Colonic mucosa (tissue), 4 donors: ENCODE measurements at regions not wholly inside any gene's neighbourhood (a gene's known extent, or its start where the extent isn't known, plus 50 kb on each side); places are given as distances from the start of the nearest gene placed in this dataset.

ENCODE experiments used
- DNase-seq: peaks from one replicate; pipeline ENCODE4 v3.0.0-alpha.2; 2020
- H3K27ac ChIP-seq: fragments of 200-600 bp; one replicate; pipeline ENCODE4 v1.8.0; 2021
- H3K27me3 ChIP-seq: fragments of 200-600 bp; one replicate; pipeline ENCODE4 v1.8.0; 2021
- H3K36me3 ChIP-seq: fragments of 200-600 bp; one replicate; pipeline ENCODE4 v1.8.0; 2021
- H3K4me1 ChIP-seq: fragments of 200-600 bp; one replicate; pipeline ENCODE4 v1.8.0; 2021; ENCODE audit warnings: mild to moderate bottlenecking
- H3K4me3 ChIP-seq: fragments of 200-600 bp; one replicate; pipeline ENCODE4 v1.8.0; 2021
- H3K9ac ChIP-seq, 2 donors: one replicate each; pipeline ENCODE4 v1.7.0; 2013; ENCODE audit warnings: control low read depth in 2 of 2, low read depth in 2 of 2, low read length in 2 of 2
- H3K9me3 ChIP-seq: fragments of 200-600 bp; one replicate; pipeline ENCODE4 v1.8.0; 2021
- intact Hi-C: fragments of 100-400 bp; cut with DNase I; formaldehyde crosslinking; loops from one replicate; pipeline ENCODE4 v1.14.1; 2022
- TF ChIP-seq, protein P1 (sequence below): fragments of 200-600 bp; IDR thresholded peaks from one replicate; pipeline ENCODE4 v1.8.0; 2022; ENCODE audit warnings: antibody characterized with exemption, mild to moderate bottlenecking
- donor health status: healthy.
- donor health status: DM: no; HTN: no; CAD: no.
- donor health status: DM: no; HTN: no; CAD: no.

DNA sequence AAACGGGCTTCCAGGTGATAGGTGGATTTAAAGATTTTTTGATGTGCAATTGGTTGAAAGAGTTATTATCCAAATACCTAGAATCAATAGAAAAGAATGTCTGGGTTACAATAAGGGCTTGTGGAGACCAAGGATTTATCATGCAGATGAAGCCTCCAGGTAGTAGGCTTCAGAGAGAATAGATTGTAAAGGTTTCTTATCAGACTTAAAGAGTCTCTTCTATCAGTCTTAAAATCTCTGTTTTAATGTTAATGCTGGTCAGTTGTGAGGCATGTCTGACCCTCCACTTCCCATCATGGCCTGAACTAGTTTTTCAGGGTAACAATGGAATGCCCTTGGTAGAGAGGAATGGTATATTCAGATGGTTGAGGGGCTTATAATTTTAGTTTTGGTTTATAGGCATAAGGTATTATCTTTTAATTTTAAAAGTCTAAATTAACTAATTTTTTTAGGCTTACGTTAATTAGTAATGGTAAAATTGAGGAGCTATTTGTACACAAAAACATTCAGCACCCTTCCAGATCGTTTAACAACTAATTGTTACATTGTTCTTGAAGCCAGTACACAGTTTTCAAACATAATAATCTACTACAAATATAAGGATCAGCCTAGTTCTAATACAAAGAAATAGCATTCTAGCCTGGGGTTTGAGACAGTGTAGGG lies 704.2 kb upstream of the MBL2 start:
- Histone ChIP-seq H3K27ac (no peak overlapping the region), H3K9ac (no peak overlapping the region), H3K27me3 (no peaks in the 10 kb centered on the region), H3K4me3 (no peak overlapping the region), H3K4me1 (no peaks in the 10 kb centered on the region), H3K9me3 (no peaks in the 10 kb centered on the region), H3K36me3 (no peaks in the 10 kb centered on the region)
- no peak for DNase-seq
- intact Hi-C loops = no loop called here
- TF ChIP-seq, protein P1, sequence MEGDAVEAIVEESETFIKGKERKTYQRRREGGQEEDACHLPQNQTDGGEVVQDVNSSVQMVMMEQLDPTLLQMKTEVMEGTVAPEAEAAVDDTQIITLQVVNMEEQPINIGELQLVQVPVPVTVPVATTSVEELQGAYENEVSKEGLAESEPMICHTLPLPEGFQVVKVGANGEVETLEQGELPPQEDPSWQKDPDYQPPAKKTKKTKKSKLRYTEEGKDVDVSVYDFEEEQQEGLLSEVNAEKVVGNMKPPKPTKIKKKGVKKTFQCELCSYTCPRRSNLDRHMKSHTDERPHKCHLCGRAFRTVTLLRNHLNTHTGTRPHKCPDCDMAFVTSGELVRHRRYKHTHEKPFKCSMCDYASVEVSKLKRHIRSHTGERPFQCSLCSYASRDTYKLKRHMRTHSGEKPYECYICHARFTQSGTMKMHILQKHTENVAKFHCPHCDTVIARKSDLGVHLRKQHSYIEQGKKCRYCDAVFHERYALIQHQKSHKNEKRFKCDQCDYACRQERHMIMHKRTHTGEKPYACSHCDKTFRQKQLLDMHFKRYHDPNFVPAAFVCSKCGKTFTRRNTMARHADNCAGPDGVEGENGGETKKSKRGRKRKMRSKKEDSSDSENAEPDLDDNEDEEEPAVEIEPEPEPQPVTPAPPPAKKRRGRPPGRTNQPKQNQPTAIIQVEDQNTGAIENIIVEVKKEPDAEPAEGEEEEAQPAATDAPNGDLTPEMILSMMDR = no peak

DNA sequence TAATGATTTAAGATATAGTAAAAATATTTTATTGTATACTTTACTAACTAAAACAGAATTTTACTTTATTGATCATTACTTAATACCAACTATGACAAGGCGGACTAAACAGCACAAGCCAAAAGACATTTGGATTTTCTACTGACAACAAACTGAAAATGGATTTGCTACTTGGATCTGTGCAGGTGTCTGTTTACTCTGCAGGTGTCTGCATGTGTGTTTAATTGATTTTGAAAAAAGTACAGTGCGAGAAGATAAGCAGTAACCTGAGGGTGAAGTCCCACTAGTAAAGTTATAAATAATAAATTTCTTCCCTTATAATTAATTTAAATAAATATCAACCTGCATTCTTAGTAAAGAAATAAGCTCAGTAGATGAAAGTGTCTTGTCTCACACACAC lies 696.8 kb upstream of the MBL2 start:
- intact Hi-C loops = no loop called here
- TF ChIP-seq, protein P1 = no peak
- no peak overlapping the region for H3K27ac ChIP-seq
- H3K9me3 ChIP-seq = no peaks in the 10 kb centered on the region
- no peaks in the 10 kb centered on the region for H3K4me1 ChIP-seq
- H3K4me3 ChIP-seq = no peak overlapping the region
- H3K27me3 ChIP-seq = no peaks in the 10 kb centered on the region
- H3K36me3 ChIP-seq = no peaks in the 10 kb centered on the region
- H3K9ac ChIP-seq = no peak overlapping the region
- no peak for DNase-seq

DNA sequence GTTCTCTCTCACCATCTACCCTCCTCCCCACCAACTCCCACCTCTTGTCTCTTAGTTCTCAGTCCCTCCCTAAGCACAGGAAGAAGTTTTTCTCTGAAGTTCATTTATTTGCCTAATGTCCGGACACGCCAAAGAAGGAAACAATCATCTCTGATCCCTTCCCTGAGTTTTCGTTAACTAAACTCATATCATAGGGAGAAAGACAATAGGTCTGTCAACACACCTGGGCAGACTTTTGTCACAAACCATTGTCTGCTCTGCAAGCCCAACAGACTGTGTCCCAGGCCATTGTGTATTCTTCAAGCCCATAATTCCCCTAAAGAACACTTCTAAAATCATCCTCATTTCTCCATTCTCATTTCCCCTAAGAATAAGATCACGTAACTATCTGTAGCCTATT lies 691.0 kb upstream of the MBL2 start:
- no peaks in the 10 kb centered on the region for H3K9me3 ChIP-seq
- no peak overlapping the region for H3K4me3 ChIP-seq
- no peak overlapping the region for H3K9ac ChIP-seq
- TF ChIP-seq, protein P1 = no peak
- H3K36me3 ChIP-seq = no peaks in the 10 kb centered on the region
- H3K4me1 ChIP-seq = no peaks in the 10 kb centered on the region
- H3K27ac ChIP-seq = no peak overlapping the region
- intact Hi-C loops = no loop called here
- H3K27me3 ChIP-seq = no peaks in the 10 kb centered on the region
- DNase-seq = no peak

DNA sequence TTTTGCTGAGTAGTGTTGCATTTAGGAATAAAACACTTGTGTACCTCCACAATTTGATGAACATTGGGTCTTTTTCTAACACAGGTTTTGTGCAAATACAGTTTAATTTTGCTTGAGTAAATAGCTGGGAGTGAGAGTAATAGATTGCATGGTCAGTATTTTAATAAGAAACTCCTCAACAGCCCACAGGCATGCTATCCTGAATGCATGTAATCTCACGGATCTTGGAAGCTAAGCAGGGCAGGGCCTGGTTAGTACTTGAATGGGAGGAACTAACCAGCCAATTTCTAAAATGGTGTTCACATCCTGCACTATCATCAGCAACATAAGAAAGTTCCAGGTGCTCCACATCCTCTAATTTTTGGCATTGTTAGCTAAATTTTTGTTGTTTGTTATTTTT lies 685.4 kb upstream of the MBL2 start:
- H3K36me3 ChIP-seq = no peaks in the 10 kb centered on the region
- no peak overlapping the region for H3K27ac ChIP-seq
- H3K4me1 ChIP-seq = no peaks in the 10 kb centered on the region
- no peaks in the 10 kb centered on the region for H3K27me3 ChIP-seq
- TF ChIP-seq, protein P1 = no peak
- intact Hi-C loops = no loop called here
- no peak overlapping the region for H3K4me3 ChIP-seq
- no peak for DNase-seq
- no peak overlapping the region for H3K9ac ChIP-seq
- H3K9me3 ChIP-seq = no peaks in the 10 kb centered on the region

DNA sequence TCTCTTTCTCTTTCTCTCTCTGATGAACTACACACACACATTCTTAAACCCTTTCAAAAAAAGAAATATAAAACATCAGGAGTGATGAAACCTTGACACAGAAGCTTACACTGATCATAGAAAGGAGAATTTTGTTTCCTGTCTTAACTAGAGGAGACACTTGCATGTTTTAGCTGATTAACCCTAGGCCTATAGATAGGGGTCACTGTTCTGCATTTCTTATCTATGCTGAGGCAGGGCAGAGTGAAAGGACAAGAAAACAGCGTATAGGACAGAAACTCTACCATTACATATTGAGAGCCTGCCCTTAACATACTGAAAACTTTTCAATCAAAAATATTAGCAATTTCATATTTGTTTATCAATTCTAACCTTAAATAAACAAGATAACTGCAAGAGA lies 680.6 kb upstream of the MBL2 start:
- TF ChIP-seq, protein P1 = no peak
- Histone ChIP-seq H3K4me3 (no peak overlapping the region), H3K36me3 (no peaks in the 10 kb centered on the region), H3K4me1 (no peaks in the 10 kb centered on the region), H3K9ac (no peak overlapping the region), H3K9me3 (no peaks in the 10 kb centered on the region), H3K27me3 (no peaks in the 10 kb centered on the region), H3K27ac (no peak overlapping the region)
- no peak for DNase-seq
- intact Hi-C loops = no loop called here
